Sigmoid colon (tissue), 6 donors: ENCODE measurements at regions not wholly inside any gene's neighbourhood (a gene's known extent, or its start where the extent isn't known, plus 50 kb on each side); places are given as distances from the start of the nearest gene placed in this dataset.

ENCODE experiments used
- DNase-seq: peaks from one replicate; pipeline ENCODE4 v3.0.0-alpha.2; 2019
- H3K27ac ChIP-seq, 4 donors: fragments of 200-600 bp; sonication (generic); one replicate each; pipeline ENCODE4 v1.5.1; 2016 to 2019; ENCODE audit warnings: mild to moderate bottlenecking in 1 of 4
- H3K27me3 ChIP-seq, 3 donors: fragments of 200-600 bp; sonication (generic); one replicate each; pipeline ENCODE4 v1.5.1; 2019; ENCODE audit warnings: mild to moderate bottlenecking in 1 of 3
- H3K36me3 ChIP-seq, 4 donors: fragments of 200-600 bp; sonication (generic); one replicate each; pipeline ENCODE4 v1.5.1; 2016 to 2019
- H3K4me1 ChIP-seq, 4 donors: fragments of 200-600 bp; sonication (generic); one replicate each; pipeline ENCODE4 v1.5.1; 2017 to 2019
- H3K4me3 ChIP-seq, 4 donors: fragments of 200-600 bp; sonication (generic); one replicate each; pipeline ENCODE4 v1.5.1; 2017 to 2019; ENCODE audit warnings: mild to moderate bottlenecking in 2 of 4, moderate library complexity in 1 of 4
- H3K9me3 ChIP-seq, 4 donors: fragments of 200-600 bp in 3 of 4; sonication (generic) in 3 of 4; one replicate each; pipeline versions ENCODE4 v1.5.1 to v1.6.1; 2013 to 2019
- EP300 ChIP-seq, 4 donors: sonication (generic); formaldehyde crosslinking; IDR thresholded peaks; one replicate each; pipeline ENCODE4 v1.6.1; 2017; ENCODE audit warnings: antibody characterized with exemption in 4 of 4
- POLR2A ChIP-seq, 2 donors: fragments of 450-650 bp; IDR thresholded peaks; one replicate each; pipeline ENCODE4 v1.6.1; 2016; ENCODE audit warnings: antibody characterized with exemption in 2 of 2, mild to moderate bottlenecking in 2 of 2, moderate library complexity in 2 of 2
- POLR2AphosphoS5 ChIP-seq, 4 donors: sonication (generic); formaldehyde crosslinking; IDR thresholded peaks; one replicate each; pipeline ENCODE4 v1.6.1; 2017; ENCODE audit warnings: antibody characterized with exemption in 4 of 4
- WGBS, 2 donors: extraction: QIAGEN DNeasy Blood & Tissue Kit; methylation state at CpG; one replicate each; pipeline ENCODE4 v1.1.7; 2013; 5-methylcytosine and 5-hydroxymethylcytosine counted together
- intact Hi-C: fragments of 100-400 bp; cut with DNase I; formaldehyde crosslinking; loops from one replicate; pipeline ENCODE4 v1.15.1; 2023
- TF ChIP-seq, protein P1 (sequence below), 4 experiments: fragments of 450-650 bp in 3 of 4; fragments of 200-600 bp in 1 of 4; IDR thresholded peaks; one replicate each; pipeline ENCODE4 v1.5.1; 2016 to 2019; ENCODE audit warnings: antibody characterized with exemption in 4 of 4, mild to moderate bottlenecking in 3 of 4, moderate library complexity in 2 of 4
- donor health status: healthy with polysubstance abuse.
- donor health status: healthy.

DNA sequence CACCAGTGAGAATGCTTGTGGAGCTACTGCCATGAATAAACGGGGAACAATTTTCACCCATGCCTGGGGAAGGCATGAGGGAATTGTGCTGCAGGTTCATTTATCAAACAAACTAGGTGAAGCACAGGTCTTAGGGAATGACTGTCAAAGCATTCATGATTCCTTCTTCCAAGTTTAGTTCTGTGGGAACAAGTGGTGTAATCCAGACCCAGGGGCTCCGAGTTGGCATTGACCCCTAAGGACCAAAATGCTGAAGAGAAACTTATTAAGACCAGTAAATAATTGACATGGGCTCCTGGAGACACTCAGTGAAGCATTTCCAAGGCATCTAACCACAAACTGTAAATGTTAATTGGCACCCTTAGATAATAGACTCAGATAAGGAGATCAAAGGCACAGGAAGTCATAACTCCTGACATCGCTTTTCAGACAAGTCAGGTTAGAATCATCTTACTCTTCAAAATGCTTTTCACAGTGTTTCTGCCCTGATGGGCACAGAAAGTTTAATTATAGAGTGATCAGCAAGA is 96.9 kb downstream of the SPP2 start:
- TF ChIP-seq, protein P1, sequence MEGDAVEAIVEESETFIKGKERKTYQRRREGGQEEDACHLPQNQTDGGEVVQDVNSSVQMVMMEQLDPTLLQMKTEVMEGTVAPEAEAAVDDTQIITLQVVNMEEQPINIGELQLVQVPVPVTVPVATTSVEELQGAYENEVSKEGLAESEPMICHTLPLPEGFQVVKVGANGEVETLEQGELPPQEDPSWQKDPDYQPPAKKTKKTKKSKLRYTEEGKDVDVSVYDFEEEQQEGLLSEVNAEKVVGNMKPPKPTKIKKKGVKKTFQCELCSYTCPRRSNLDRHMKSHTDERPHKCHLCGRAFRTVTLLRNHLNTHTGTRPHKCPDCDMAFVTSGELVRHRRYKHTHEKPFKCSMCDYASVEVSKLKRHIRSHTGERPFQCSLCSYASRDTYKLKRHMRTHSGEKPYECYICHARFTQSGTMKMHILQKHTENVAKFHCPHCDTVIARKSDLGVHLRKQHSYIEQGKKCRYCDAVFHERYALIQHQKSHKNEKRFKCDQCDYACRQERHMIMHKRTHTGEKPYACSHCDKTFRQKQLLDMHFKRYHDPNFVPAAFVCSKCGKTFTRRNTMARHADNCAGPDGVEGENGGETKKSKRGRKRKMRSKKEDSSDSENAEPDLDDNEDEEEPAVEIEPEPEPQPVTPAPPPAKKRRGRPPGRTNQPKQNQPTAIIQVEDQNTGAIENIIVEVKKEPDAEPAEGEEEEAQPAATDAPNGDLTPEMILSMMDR (IDR thresholded peaks at IDR 0.05) = no peak
- TF ChIP-seq EP300 (IDR thresholded peaks at IDR 0.05) = no peak
- TF ChIP-seq POLR2A (IDR thresholded peaks at IDR 0.05) = no peak
- TF ChIP-seq POLR2AphosphoS5 (IDR thresholded peaks at IDR 0.05) = no peak
- WGBS, 2 donors = 19 to 40% methylated on average over 3 of the region's 3 CpGs
- Histone ChIP-seq H3K27me3 (no peaks in the 10 kb centered on the region), H3K4me3 (no peak overlapping the region), H3K36me3 (no peaks in the 10 kb centered on the region), H3K4me1 (no peaks in the 10 kb centered on the region), H3K9me3 (no peaks in the 10 kb centered on the region), H3K27ac (no peak overlapping the region)
- DNase-seq = no peak
- intact Hi-C loops = no loop called here

DNA sequence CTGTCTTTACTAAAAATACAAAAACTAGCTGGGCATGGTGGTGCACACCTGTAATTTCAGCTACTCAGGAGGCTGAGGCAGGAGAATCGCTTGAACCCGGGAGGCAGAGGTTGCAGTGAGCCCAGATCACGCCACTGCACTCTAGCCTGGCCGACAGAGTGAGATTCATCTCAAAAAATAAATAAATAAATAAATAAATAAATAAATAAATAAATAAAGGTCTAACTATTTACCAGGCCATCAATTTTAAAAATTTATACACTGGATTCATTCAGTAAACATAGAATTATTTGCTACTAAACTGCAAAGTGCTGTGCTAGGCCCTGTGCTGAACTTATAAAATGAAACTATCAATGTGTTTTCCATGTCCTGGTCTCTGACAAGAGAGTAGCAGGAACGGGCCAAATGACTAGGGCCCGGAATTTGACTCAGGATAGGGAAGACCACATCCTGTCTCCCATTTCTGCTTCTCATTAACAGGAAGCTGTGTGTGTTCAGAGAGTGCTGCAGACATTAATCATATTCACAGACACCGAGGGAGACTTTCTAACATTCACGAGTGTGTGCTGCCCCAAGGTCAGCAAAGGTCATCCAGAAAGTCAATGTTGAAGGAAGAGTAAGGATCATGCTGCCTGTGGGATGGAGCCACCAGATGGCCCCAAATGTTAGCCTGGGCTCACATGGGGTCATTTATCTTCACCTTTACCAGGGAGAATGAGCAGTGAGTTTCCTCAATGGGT is 95.8 kb downstream of the SPP2 start:
- 67 to 78% methylated on average over 8 of the region's 8 CpGs for WGBS, 2 donors
- no peak overlapping the region for H3K27ac ChIP-seq
- intact Hi-C loops = no loop called here

DNA sequence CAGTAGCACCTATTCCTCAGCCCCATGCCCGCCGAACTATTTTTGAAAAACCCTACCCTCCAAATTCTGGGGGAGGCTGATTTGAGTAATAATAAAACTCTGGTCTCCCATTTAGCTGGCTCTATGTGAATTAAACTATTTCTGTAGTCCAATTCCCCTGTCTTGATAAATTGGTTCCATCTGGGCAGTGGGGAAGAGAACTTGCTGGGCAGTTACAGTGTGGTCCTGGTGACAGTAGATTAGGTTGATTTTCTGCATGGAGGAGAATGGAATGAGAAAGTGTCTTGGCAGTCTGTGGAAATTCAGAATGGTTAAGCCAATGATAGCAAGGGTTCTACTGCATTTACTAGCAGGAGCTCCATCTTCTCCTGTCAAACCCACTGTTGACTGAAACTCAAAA is 95.0 kb downstream of the SPP2 start:
- Histone ChIP-seq H3K27ac (no peak overlapping the region), H3K36me3 (no peaks in the 10 kb centered on the region), H3K9me3 (no peaks in the 10 kb centered on the region), H3K4me1 (no peaks in the 10 kb centered on the region), H3K4me3 (no peak overlapping the region), H3K27me3 (no peaks in the 10 kb centered on the region)
- no peak for DNase-seq
- 72 to 99% methylated on average over 2 of the region's 2 CpGs for WGBS, 2 donors
- intact Hi-C loops = no loop called here
- TF ChIP-seq EP300 (IDR thresholded peaks at IDR 0.05) (no peak), POLR2AphosphoS5 (IDR thresholded peaks at IDR 0.05) (no peak), POLR2A (IDR thresholded peaks at IDR 0.05) (no peak)
- TF ChIP-seq, protein P1 (IDR thresholded peaks at IDR 0.05) = no peak

More for the DNA sequence above, 95.8 kb downstream of the SPP2 start:
- DNase-seq = no peak
- H3K27me3 ChIP-seq = no peaks in the 10 kb centered on the region
- no peaks in the 10 kb centered on the region for H3K4me1 ChIP-seq
- no peaks in the 10 kb centered on the region for H3K36me3 ChIP-seq
- TF ChIP-seq, protein P1 (IDR thresholded peaks at IDR 0.05) = no peak
- TF ChIP-seq POLR2AphosphoS5 (IDR thresholded peaks at IDR 0.05) (no peak), EP300 (IDR thresholded peaks at IDR 0.05) (no peak), POLR2A (IDR thresholded peaks at IDR 0.05) (no peak)
- no peak overlapping the region for H3K4me3 ChIP-seq
- H3K9me3 ChIP-seq = no peaks in the 10 kb centered on the region

DNA sequence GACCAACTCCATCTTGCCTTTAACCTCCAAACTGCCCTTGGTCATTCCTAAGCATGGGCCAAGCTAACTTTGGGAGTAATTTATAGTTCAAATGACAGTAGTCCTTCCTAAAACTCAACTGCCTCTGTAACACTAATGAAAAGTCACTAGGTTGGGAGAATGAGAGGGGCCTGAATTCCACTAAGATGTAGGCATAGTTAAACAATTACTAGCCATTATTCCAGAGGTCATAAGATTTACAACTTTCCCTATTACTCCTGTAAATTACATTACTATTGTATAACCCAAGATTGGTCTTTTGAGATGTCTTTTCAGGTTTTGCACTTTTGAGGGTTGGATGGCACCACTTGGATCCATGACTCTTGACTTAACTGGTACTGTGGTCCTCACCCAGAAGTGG is 94.6 kb downstream of the SPP2 start:
- intact Hi-C loops = no loop called here
- Histone ChIP-seq H3K9me3 (no peaks in the 10 kb centered on the region), H3K36me3 (no peaks in the 10 kb centered on the region), H3K4me3 (no peak overlapping the region), H3K4me1 (no peaks in the 10 kb centered on the region), H3K27ac (no peak overlapping the region), H3K27me3 (no peaks in the 10 kb centered on the region)
- DNase-seq = no peak
- TF ChIP-seq, protein P1 (IDR thresholded peaks at IDR 0.05) = no peak
- TF ChIP-seq POLR2AphosphoS5 (IDR thresholded peaks at IDR 0.05) (no peak), POLR2A (IDR thresholded peaks at IDR 0.05) (no peak), EP300 (IDR thresholded peaks at IDR 0.05) (no peak)

DNA sequence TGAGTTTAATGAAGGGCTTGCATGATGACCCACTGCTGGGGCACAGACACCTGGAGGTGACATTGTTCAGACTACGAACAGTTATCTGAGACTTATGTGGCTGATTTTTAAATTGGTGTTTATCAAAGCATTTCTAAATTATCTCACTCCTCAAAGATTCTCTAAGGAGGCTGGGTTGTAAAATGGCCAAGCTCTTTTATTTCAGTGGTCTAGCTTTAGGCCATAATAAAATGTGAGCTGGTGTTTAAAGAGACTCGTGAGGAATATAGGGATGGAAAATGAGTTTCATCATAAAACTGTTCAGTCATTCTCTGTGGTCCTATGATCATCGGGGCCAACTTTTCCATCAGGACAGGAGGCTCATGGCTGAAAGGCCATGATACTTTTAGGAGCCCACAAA is 93.4 kb downstream of the SPP2 start:
- WGBS, 2 donors = 84 to 85% methylated on average over 3 of the region's 3 CpGs
- Histone ChIP-seq H3K4me3 (no peak overlapping the region), H3K27me3 (no peaks in the 10 kb centered on the region), H3K27ac (no peak overlapping the region), H3K4me1 (no peaks in the 10 kb centered on the region), H3K36me3 (no peaks in the 10 kb centered on the region), H3K9me3 (no peaks in the 10 kb centered on the region)
- intact Hi-C loops = no loop called here
- DNase-seq = no peak
- TF ChIP-seq EP300 (IDR thresholded peaks at IDR 0.05) = no peak
- TF ChIP-seq, protein P1 (IDR thresholded peaks at IDR 0.05) = no peak
- no peak for TF ChIP-seq POLR2AphosphoS5 (IDR thresholded peaks at IDR 0.05)
- no peak for TF ChIP-seq POLR2A (IDR thresholded peaks at IDR 0.05)
